Bronchial epithelial cell (primary cell): ENCODE measurements at regions not wholly inside any gene's neighbourhood (a gene's known extent, or its start where the extent isn't known, plus 50 kb on each side); places are given as distances from the start of the nearest gene placed in this dataset.

Experiments used
- DNase-seq: peaks from one replicate; pipeline ENCODE4 v3.0.0-alpha.2; 2010; ENCODE audit warnings: low read depth
- FAIRE-seq: peaks from 2 replicates; lab custom pipeline; 2011; peaks lifted over from hg19 to GRCh38; lab: Jason Lieb, UNC
- H3K27me3 ChIP-seq: 2 replicates; pipeline ENCODE4 v1.5.1; 2011; ENCODE audit warnings: low read length; ENCODE audit not compliant: control insufficient read depth, insufficient read depth
- H3K36me3 ChIP-seq: 2 replicates; pipeline ENCODE4 v1.5.1; 2011; ENCODE audit warnings: low read length; ENCODE audit not compliant: control insufficient read depth, insufficient read depth
- H3K4me3 ChIP-seq: 2 replicates; pipeline ENCODE4 v1.5.1; 2011; ENCODE audit warnings: mild to moderate bottlenecking, low read depth, low read length, control low read depth
- CTCF ChIP-seq: IDR thresholded peaks from 2 replicates; pipeline ENCODE4 v1.5.1; 2011; ENCODE audit warnings: mild to moderate bottlenecking, moderate library complexity, low read length, control low read depth, inconsistent platforms; ENCODE audit not compliant: insufficient read depth, severe bottlenecking

GRCh38 chr5:82808960-82809359 lies 268.2 kb downstream of the TMEM167A start:
- TF ChIP-seq CTCF = no peak
- no peak overlapping the region for H3K4me3 ChIP-seq
- H3K27me3 ChIP-seq = no peaks in the 10 kb centered on the region
- H3K36me3 ChIP-seq = no peaks in the 10 kb centered on the region
- FAIRE-seq (no peak), DNase-seq (no peak)

DNA sequence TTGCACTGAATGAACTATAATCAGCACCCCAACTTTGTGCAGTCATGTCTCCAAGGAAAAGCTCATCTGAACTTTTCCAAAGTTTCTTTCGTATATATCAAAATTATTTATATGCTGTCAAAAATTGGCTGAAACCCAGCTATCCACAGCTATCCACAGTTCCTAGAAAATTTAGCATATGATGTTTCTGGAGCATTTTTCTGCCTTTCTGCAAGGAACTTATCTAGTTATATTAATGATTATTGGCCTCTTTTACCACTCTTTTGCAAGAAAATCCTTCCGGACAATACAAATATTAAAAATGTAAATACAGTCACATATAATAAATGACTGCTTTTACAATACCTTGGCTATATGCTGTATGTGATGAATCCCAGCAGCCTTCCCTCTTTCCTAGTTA lies 270.2 kb downstream of the TMEM167A start:
- TF ChIP-seq CTCF = no peak
- no peak overlapping the region for H3K4me3 ChIP-seq
- no peaks in the 10 kb centered on the region for H3K27me3 ChIP-seq
- FAIRE-seq (no peak), DNase-seq (no peak)
- H3K36me3 ChIP-seq = no peaks in the 10 kb centered on the region

DNA sequence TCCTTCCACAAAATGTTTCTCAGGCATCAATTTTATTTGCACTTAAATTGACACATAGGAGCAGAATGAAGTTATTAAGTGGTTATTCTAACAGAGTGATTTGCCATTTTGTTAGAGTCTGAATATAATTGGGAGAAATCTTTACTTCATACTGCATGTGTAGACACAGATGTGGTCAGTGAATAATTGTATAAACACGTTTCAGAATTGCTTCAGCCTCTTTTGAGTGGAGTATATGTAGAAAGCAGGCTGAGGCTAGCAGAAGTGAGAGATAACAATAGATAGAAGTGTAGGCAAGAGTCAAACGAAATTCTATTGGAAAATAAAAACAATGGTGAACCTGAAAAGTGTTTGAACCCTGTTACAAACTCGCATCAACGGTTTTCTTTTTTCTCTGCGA lies 270.7 kb downstream of the TMEM167A start:
- H3K27me3 ChIP-seq = no peaks in the 10 kb centered on the region
- DNase-seq = peak; percentile 97
- no peak for TF ChIP-seq CTCF
- no peak overlapping the region for H3K4me3 ChIP-seq
- no peak for FAIRE-seq
- no peaks in the 10 kb centered on the region for H3K36me3 ChIP-seq

- no peaks in the 10 kb centered on the region for H3K36me3 ChIP-seq
- DNase-seq = no peak
- H3K27me3 ChIP-seq = no peaks in the 10 kb centered on the region
- no peak for TF ChIP-seq CTCF
- FAIRE-seq = no peak
- no peak overlapping the region for H3K4me3 ChIP-seq
Observed at GRCh38 chr5:82804155-82804690, 273.0 kb downstream of the TMEM167A start.

DNA sequence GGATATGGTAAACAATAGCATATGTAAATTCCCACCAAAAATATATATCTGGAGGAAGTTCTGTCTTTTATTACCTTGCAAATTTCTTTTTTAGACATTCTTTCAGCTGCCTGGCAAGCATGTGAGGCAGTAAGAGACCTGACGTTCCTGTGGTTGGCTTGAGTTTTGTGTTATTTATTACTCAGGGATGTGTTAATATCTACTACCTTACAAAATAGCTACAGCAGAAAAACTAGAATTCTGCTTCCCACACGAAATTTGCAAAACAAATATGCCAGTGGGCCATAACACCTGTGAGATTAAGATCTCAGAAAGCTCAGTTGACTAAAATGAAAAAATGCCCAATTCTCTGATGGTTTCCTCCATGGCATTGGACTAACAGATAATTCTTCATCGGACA lies 274.2 kb downstream of the TMEM167A start:
- no peak overlapping the region for H3K4me3 ChIP-seq
- no peak for FAIRE-seq
- DNase-seq = no peak
- no peak for TF ChIP-seq CTCF
- no peaks in the 10 kb centered on the region for H3K27me3 ChIP-seq
- no peaks in the 10 kb centered on the region for H3K36me3 ChIP-seq

DNA sequence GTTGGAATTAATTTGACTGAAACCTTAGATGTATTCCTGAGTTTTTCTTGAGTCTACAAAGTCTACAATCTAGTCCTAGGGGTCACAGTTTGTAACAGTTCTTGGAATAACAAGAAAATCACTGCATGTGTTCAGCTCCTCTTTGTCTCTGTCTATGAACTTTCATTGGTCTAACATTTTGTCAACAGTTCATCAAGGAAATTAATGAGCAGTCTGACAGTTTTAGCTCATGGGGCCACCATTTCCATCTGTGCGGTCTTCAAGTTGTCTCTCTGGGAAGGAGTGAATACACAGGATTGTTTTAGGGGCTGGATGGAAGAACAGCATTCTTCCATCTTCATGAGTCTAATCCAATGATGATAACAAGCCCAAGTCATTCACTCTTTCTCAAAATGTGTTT lies 276.4 kb downstream of the TMEM167A start:
- TF ChIP-seq CTCF = no peak
- DNase-seq (no peak), FAIRE-seq (no peak)
- Histone ChIP-seq H3K36me3 (no peaks in the 10 kb centered on the region), H3K4me3 (no peak overlapping the region), H3K27me3 (no peaks in the 10 kb centered on the region)
